COLO668 (cell line): ENCODE measurements at regions not wholly inside any gene's neighbourhood (a gene's known extent, or its start where the extent isn't known, plus 50 kb on each side); places are given as distances from the start of the nearest gene placed in this dataset.
A peak's percentile ranks its signal among the peaks of the same experiment; 100 is the strongest.

Experiments used
- DNase-seq: peaks from one replicate; lab custom pipeline; 2025; ENCODE audit not compliant: unreplicated experiment; lab: John Stamatoyannopoulos, UW

GRCh38 chr11:116643521-116643920 lies 129.3 kb downstream of the BUD13 start:
- no peak for DNase-seq

DNA sequence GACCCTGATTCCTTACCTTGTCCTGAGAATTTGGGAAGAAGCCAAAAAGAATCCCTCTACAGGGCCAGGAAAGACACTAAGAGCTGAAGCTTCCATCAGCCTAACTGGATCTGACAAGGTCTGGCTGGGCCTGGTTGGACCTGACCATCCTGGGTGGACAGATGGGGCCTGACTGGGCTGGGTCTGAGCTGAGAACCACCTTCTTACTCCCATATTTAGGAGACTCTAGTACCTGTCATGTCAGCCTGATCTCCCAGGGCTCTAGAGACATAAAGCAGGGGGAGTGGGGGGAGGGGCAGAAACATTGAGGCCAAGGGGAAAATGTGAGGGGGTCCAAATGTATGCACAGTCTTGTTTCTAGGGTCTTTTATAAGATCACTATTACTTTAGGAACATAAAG lies 129.9 kb downstream of the BUD13 start:
- no peak for DNase-seq

GRCh38 chr11:116642481-116642880 lies 130.3 kb downstream of the BUD13 start:
- no peak for DNase-seq

- DNase-seq = peak; percentile 69
Measured at GRCh38 chr11:116641561-116642045, 131.2 kb downstream of the BUD13 start.

- no peak for DNase-seq
Measured at GRCh38 chr11:116640641-116641402, 132.0 kb downstream of the BUD13 start.

DNA sequence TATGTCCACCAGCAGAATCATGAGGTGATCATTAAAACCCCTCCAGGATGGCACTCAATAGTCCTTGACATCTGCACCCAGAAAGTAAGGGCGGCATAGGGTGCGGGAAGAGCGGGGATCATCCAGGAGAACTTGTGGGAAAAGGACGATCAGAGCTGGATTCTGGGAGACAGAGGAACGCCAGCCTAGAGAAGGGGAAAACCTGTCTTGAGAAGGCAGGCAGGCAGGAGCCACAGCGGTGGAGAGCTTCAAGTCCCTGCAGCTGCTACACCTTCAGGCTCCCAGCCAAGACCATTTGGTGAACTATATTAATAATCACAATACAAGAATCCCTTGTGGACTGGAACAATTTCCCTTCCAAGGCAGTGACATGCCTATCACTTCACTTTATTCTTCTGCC lies 134.3 kb downstream of the BUD13 start:
- DNase-seq = no peak

DNA sequence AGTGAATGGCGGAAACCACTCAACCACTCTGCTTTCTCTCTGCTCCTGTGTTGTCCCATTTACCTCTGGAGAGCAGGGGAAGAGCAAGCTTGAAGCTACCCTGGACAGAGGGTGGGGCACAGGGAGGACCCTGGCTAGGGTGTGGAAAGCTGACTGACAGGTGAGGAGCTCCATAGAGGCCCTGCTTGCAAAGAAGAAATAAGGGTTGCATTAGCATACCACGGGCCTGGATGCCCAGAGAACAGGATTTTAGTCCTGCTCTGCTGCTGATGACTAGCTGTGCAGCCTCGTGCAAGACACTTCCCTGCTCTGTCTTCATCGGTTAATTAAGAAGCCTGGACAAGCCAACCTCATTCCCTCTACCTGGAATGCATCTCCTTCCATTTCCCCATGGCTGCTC lies 135.0 kb downstream of the BUD13 start:
- no peak for DNase-seq

- no peak for DNase-seq
Measured at GRCh38 chr11:116636341-116636929, 136.4 kb downstream of the BUD13 start.

GRCh38 chr11:116631201-116631600 lies 141.6 kb downstream of the BUD13 start:
- DNase-seq = no peak

- no peak for DNase-seq
Measured at GRCh38 chr11:116618461-116618860, 154.3 kb downstream of the BUD13 start.

GRCh38 chr11:116615211-116615865 lies 157.4 kb downstream of the BUD13 start:
- DNase-seq = no peak

DNA sequence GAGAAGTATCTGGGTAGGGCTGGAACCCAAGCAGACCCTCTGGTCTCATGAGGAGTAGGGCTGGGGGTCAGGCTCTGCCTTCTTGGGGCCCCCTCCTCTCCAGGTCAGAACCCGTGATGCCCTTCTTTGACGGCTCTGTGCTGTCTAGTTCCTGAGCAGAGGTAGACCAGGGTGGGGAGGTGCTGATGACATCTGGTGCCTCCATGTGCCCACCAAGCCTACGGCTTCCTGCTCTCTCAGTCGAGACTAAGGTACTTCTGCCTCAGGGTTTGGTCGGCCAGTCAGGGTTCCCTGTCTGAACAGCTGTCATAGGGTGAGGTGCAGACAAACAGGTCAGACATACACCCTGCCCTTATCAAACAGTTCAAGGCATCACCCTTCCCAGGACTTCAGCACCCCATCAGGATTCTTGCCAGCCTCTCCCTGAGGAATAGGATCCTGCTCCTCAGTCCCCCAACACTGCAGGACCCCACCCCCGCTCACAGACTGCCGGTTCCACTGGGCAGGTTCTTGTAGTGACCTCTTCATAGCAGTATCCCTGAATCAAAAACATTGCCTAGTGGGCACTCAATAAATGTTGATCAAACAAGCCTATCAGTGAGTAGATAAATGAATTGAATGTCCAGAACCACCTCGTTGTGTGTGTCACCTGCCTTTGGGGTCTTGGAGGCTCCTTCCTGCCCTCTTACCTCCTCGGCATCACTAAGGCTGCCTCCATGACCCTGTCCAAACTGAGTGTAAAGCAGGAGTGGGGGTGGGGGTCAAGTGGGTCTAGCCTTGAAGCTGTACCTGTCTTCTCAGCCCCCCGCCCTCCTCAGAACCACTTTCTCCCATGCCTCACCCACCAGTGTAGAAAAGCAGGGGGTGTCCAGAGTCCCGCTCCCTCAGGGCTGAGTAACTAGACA lies 158.2 kb downstream of the BUD13 start:
- no peak for DNase-seq

- DNase-seq = no peak
Measured at GRCh38 chr11:116613206-116613875, 159.4 kb downstream of the BUD13 start.

- no peak for DNase-seq
Measured at GRCh38 chr11:116611998-116612620, 160.7 kb downstream of the BUD13 start.

- DNase-seq = peak; percentile 74
Measured at GRCh38 chr11:116610190-116610589, 162.6 kb downstream of the BUD13 start.

DNA sequence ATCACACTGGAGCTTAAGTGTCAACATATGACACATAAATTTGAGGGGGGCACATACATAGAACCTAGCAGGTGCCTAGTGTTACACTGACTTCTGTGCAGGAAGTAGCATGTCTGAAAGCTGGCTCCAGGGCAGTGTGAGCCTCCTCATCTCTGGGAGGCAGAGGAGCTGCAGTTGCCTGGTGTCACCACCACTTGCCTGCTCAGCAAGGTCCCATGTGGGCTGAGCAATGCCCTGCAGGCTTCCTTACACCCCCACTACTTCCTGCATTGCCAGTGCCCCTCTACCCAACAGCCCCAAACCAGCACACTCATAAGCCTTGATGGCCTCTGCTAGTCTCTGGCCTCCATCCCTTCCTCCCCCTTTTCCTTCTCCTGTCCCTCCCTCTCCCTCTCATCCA lies 165.8 kb downstream of the BUD13 start:
- no peak for DNase-seq

DNA sequence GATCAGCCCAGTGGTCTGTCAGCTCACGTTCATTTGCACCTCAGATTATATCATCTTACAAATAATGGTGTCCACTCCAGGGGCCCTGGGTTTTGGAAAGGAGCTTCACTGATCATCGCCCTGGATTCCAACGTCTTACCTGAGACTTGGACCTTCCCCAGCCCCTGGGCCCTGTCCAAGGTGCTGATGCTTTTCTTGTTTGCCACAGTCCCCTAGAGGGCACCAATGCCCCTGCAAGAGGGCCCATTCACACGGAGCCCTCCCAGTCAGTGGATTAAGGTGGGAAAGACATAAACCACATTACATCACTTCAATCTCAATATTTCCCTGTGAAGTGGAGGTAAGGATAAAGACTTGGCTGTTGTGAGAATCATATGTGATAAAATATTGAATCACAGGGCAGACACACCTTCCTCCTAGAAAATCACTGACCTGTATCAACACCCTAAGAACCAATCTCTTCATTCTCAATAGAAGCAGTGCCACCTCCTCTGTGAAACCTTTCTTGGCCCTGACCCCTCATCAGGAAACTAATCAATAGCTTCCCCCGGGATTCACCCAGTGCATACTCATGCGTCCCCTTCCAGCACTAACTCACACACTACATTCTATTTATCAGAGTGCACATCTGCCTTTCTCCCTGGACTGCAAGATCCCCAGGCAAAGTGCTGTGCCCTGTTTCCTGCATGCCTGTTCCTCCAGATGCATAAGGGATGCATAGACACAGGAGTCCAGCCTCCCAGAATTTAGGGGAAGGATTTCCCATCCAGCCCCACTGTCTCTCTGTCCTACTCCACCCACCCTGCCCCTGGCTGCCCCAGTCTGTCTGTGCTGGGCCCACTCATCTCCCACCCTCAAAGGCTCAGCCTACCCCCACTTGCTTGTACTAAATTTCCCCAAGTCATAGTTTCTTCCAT lies 167.0 kb downstream of the BUD13 start:
- DNase-seq = no peak

- DNase-seq = no peak
Measured at GRCh38 chr11:116603728-116604323, 169.0 kb downstream of the BUD13 start.

- no peak for DNase-seq
Measured at GRCh38 chr11:116602637-116602942, 170.2 kb downstream of the BUD13 start.
